Mesendoderm (in vitro differentiated cells): ENCODE measurements at regions not wholly inside any gene's neighbourhood (a gene's known extent, or its start where the extent isn't known, plus 50 kb on each side); places are given as distances from the start of the nearest gene placed in this dataset.

Experiments
- DNase-seq: peaks from one replicate; pipeline ENCODE4 v3.0.0; 2013
- H2AK5ac ChIP-seq: 2 replicates; pipeline ENCODE4 v1.6.1; 2013; ENCODE audit warnings: low read length, inconsistent platforms
- H2BK120ac ChIP-seq: 2 replicates; pipeline ENCODE4 v1.6.1; 2013; ENCODE audit warnings: low read depth, mild to moderate bottlenecking, low read length, moderate library complexity, mixed read lengths
- H2BK15ac ChIP-seq: replicated peaks from 2 replicates; pipeline ENCODE4 v1.6.1; 2013; ENCODE audit warnings: low read depth, mild to moderate bottlenecking, moderate library complexity
- H2BK5ac ChIP-seq: 2 replicates; pipeline ENCODE4 v1.6.1; 2013; ENCODE audit warnings: low read length, inconsistent platforms
- H3K18ac ChIP-seq: 2 replicates; pipeline ENCODE4 v1.6.1; 2013; ENCODE audit warnings: mild to moderate bottlenecking, low read length, mixed read lengths
- H3K23ac ChIP-seq: one replicate; pipeline ENCODE4 v1.6.1; 2013; ENCODE audit warnings: low read length
- H3K27ac ChIP-seq: 2 replicates; pipeline ENCODE4 v1.5.1; 2013; ENCODE audit warnings: low read depth, mild to moderate bottlenecking, inconsistent platforms, low read length, moderate library complexity
- H3K27me3 ChIP-seq: 2 replicates; pipeline ENCODE4 v1.6.1; 2013; ENCODE audit warnings: low read length, control low read depth, mild to moderate bottlenecking, inconsistent platforms; ENCODE audit not compliant: insufficient read depth, poor library complexity
- H3K36me3 ChIP-seq: 2 replicates; pipeline ENCODE4 v1.6.1; 2013; ENCODE audit warnings: low read length, inconsistent platforms; ENCODE audit not compliant: control insufficient read depth, insufficient read depth
- H3K4ac ChIP-seq: one replicate; pipeline ENCODE4 v1.6.1; 2013; ENCODE audit warnings: low read depth, mild to moderate bottlenecking, low read length, moderate library complexity
- H3K4me1 ChIP-seq: 2 replicates; pipeline ENCODE4 v1.6.1; 2013; ENCODE audit warnings: low read depth, low read length, inconsistent platforms; ENCODE audit not compliant: control insufficient read depth
- H3K4me2 ChIP-seq: 2 replicates; pipeline ENCODE4 v1.6.1; 2013; ENCODE audit warnings: low read length
- H3K4me3 ChIP-seq: 2 replicates; pipeline ENCODE4 v1.5.1; 2013; ENCODE audit warnings: mild to moderate bottlenecking, low read length
- H3K56ac ChIP-seq: one replicate; pipeline ENCODE4 v1.6.1; 2013; ENCODE audit warnings: low read length
- H3K79me1 ChIP-seq: 2 replicates; pipeline ENCODE4 v1.6.1; 2013; ENCODE audit warnings: low read length, inconsistent platforms
- H3K79me2 ChIP-seq: 2 replicates; pipeline ENCODE4 v1.6.1; 2013; ENCODE audit warnings: mild to moderate bottlenecking, low read length; ENCODE audit not compliant: control insufficient read depth, insufficient read depth
- H3K9ac ChIP-seq: 2 replicates; pipeline ENCODE4 v1.6.1; 2013; ENCODE audit warnings: low read length, inconsistent platforms
- H4K5ac ChIP-seq: one replicate; pipeline ENCODE4 v1.6.1; 2013; ENCODE audit warnings: low read length
- H4K8ac ChIP-seq: one replicate; pipeline ENCODE4 v1.6.1; 2013; ENCODE audit warnings: low read depth, mild to moderate bottlenecking, control low read depth, low read length, moderate library complexity
- WGBS: extraction: QIAGEN DNeasy Blood & Tissue Kit; methylation state at CpG from one replicate; pipeline ENCODE4 v1.1.7; 2013; ENCODE audit warnings: low lambda C conversion rate, missing lambda C conversion rate; ENCODE audit not compliant: insufficient coverage; ENCODE audit errors: extremely low coverage; 5-methylcytosine and 5-hydroxymethylcytosine counted together

- Histone ChIP-seq H3K4me2 (no peak overlapping the region), H2BK5ac (no peak overlapping the region), H3K18ac (no peak overlapping the region), H2AK5ac (no peak overlapping the region), H3K4me3 (no peak overlapping the region), H3K56ac (no peak overlapping the region), H3K23ac (no peak overlapping the region), H3K9ac (no peak overlapping the region), H3K4me1 (peaks cover 8% of the 10 kb centered on the region), H3K79me2 (no peaks in the 10 kb centered on the region), H4K5ac (no peak overlapping the region), H3K36me3 (no peaks in the 10 kb centered on the region), H3K79me1 (no peaks in the 10 kb centered on the region), H4K8ac (no peak overlapping the region), H3K4ac (no peak overlapping the region), H2BK15ac (no peak overlapping the region), H3K27ac (no peak overlapping the region), H3K27me3 (no peaks in the 10 kb centered on the region), H2BK120ac (no peak overlapping the region)
- WGBS: no CpG with 5 or more reads among the region's 4 CpGs
- DNase-seq: peak; percentile 28
Measured at GRCh38 chr11:37506531-37506930, 908.5 kb upstream of the RAG2 start.

DNA sequence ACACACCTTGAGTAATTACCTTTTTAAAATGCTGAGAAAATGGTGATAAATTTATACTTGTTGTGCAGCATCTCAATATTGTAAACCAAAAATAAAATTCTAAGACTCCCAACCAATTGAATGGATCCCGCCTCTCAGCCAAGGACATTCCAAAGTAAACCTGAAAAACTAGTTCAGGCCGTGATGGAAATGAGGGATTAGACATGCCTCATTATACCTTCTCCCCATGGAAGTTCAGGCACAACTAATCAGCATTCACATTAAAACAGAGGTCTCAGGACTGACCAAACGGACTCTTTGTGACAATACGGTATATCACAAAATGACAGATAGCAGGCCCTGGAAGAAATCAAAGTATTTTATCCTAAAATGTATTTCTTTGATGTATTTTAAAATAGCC lies 907.4 kb upstream of the RAG2 start:
- no peak overlapping the region for H4K8ac ChIP-seq
- no peak overlapping the region for H3K4me3 ChIP-seq
- H3K79me1 ChIP-seq: no peaks in the 10 kb centered on the region
- H3K27ac ChIP-seq: no peak overlapping the region
- H2BK15ac ChIP-seq: no peak overlapping the region
- H3K9ac ChIP-seq: no peak overlapping the region
- H3K4ac ChIP-seq: no peak overlapping the region
- no peak overlapping the region for H4K5ac ChIP-seq
- no peak overlapping the region for H3K56ac ChIP-seq
- H2BK5ac ChIP-seq: no peak overlapping the region
- WGBS: no CpG with 5 or more reads among the region's 4 CpGs
- no peak overlapping the region for H2AK5ac ChIP-seq
- H3K4me1 ChIP-seq: peaks cover 8% of the 10 kb centered on the region
- peak; percentile 73 for DNase-seq
- no peaks in the 10 kb centered on the region for H3K36me3 ChIP-seq
- no peak overlapping the region for H3K18ac ChIP-seq
- no peaks in the 10 kb centered on the region for H3K79me2 ChIP-seq
- no peak overlapping the region for H2BK120ac ChIP-seq
- H3K27me3 ChIP-seq: no peaks in the 10 kb centered on the region
- no peak overlapping the region for H3K23ac ChIP-seq
- H3K4me2 ChIP-seq: no peak overlapping the region

DNA sequence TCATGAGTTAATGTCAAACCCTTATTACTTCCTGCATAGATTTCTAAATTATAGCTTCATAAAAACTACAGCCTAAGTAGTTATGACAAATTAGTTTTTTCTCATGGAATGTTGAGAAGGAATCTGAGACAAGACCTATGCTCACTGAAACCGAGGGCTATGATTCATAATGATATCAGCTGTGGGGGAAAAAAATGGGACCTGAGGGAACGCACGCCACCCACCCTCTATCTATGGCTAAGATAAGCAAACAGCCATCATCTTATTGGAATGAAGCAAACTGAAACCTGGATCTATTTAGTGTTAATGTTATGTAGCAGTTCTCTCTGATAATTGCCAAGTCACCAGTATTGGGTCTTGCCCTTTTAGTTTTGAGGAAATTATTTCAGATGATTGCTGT lies 906.9 kb upstream of the RAG2 start:
- H3K4me3 ChIP-seq: no peak overlapping the region
- H3K23ac ChIP-seq: no peak overlapping the region
- no peak overlapping the region for H2BK120ac ChIP-seq
- H3K9ac ChIP-seq: no peak overlapping the region
- H2BK5ac ChIP-seq: no peak overlapping the region
- no CpG with 5 or more reads among the region's 3 CpGs for WGBS
- H3K4ac ChIP-seq: no peak overlapping the region
- no peak overlapping the region for H4K5ac ChIP-seq
- no peak overlapping the region for H3K18ac ChIP-seq
- no peaks in the 10 kb centered on the region for H3K27me3 ChIP-seq
- no peak overlapping the region for H3K27ac ChIP-seq
- H3K36me3 ChIP-seq: no peaks in the 10 kb centered on the region
- no peak overlapping the region for H2BK15ac ChIP-seq
- H3K79me2 ChIP-seq: no peaks in the 10 kb centered on the region
- peak; percentile 56 for DNase-seq
- no peaks in the 10 kb centered on the region for H3K79me1 ChIP-seq
- H3K56ac ChIP-seq: no peak overlapping the region
- no peak overlapping the region for H2AK5ac ChIP-seq
- no peak overlapping the region for H3K4me2 ChIP-seq
- H4K8ac ChIP-seq: no peak overlapping the region
- peaks cover 8% of the 10 kb centered on the region for H3K4me1 ChIP-seq

GRCh38 chr11:37504060-37504611 lies 906.1 kb upstream of the RAG2 start:
- H3K36me3 ChIP-seq: no peaks in the 10 kb centered on the region
- H3K79me1 ChIP-seq: no peaks in the 10 kb centered on the region
- no peak overlapping the region for H3K23ac ChIP-seq
- no peak overlapping the region for H3K4ac ChIP-seq
- H3K27me3 ChIP-seq: no peaks in the 10 kb centered on the region
- H2AK5ac ChIP-seq: no peak overlapping the region
- peak; percentile 67 for DNase-seq
- H3K4me3 ChIP-seq: no peak overlapping the region
- H3K9ac ChIP-seq: no peak overlapping the region
- H3K27ac ChIP-seq: peak overlapping the region; percentile 4
- H3K79me2 ChIP-seq: no peaks in the 10 kb centered on the region
- no peak overlapping the region for H3K4me2 ChIP-seq
- WGBS: no CpG with 5 or more reads among the region's 3 CpGs
- no peak overlapping the region for H2BK15ac ChIP-seq
- H4K5ac ChIP-seq: no peak overlapping the region
- H3K56ac ChIP-seq: no peak overlapping the region
- peak overlapping the region; percentile 61 for H2BK120ac ChIP-seq
- H2BK5ac ChIP-seq: peak overlapping the region; percentile 15
- H4K8ac ChIP-seq: no peak overlapping the region
- H3K18ac ChIP-seq: peak overlapping the region; percentile 80
- peaks cover 8% of the 10 kb centered on the region for H3K4me1 ChIP-seq

DNA sequence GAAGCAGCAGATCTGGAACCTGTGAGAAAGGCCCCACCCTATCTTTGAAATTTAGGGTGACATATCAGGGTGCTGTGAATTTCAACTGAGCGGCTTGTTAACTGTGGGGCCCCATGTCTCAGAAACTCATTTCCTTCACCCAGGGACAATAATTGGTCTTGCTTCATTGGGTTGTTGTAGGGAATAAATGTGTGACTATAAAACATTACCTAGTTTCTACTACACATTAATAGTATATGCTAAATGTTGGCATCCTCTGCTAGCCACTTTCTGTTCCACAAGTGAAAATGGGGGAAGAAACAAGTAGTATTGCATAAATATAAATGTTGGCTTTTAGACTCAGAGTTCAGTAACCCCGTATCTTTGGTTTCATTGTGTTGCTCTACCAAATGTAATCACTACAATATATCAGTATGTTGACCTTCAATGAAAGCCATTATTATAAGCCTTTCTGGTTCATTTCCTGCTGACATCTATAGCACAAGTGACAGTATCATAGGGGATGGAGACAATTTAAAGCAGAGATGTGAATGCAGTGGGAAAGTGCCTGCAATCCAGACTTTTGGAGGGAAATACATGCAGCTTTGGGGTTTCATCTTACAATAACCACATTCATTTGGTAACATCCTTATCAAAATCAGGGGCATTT lies 905.5 kb upstream of the RAG2 start:
- H2BK120ac ChIP-seq: peak overlapping the region; percentile 61
- H3K4ac ChIP-seq: no peak overlapping the region
- H3K27me3 ChIP-seq: no peaks in the 10 kb centered on the region
- H3K4me1 ChIP-seq: peaks cover 8% of the 10 kb centered on the region
- H2BK15ac ChIP-seq: peak overlapping the region; percentile 57
- no peak overlapping the region for H3K56ac ChIP-seq
- no peak overlapping the region for H4K8ac ChIP-seq
- H3K9ac ChIP-seq: no peak overlapping the region
- H3K23ac ChIP-seq: no peak overlapping the region
- no peaks in the 10 kb centered on the region for H3K79me1 ChIP-seq
- H3K79me2 ChIP-seq: no peaks in the 10 kb centered on the region
- peak overlapping the region; percentile 4 for H3K27ac ChIP-seq
- H3K4me2 ChIP-seq: no peak overlapping the region
- peak; percentile 1 for DNase-seq
- H3K4me3 ChIP-seq: no peak overlapping the region
- no CpG with 5 or more reads among the region's 2 CpGs for WGBS
- H4K5ac ChIP-seq: no peak overlapping the region
- peak overlapping the region; percentile 16 for H3K18ac ChIP-seq
- H2BK5ac ChIP-seq: no peak overlapping the region
- H2AK5ac ChIP-seq: no peak overlapping the region
- no peaks in the 10 kb centered on the region for H3K36me3 ChIP-seq

DNA sequence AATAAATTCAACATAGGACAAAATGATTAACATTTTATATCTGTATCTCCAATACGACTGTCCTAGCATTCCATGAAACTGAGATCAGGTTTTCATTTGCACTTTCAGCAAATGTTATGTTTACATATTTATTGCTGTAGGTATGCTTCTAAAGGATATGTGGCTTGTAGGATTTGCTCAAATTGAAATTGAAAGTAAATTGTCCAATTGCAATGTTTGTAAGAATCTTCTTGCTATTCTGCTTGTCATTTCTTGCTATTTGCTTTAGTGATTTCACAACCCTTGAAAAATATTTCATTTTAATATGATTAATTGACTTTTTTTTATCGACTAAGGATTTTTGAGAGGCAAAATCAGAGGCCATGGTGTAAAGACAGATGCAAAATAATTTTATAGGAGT lies 904.2 kb upstream of the RAG2 start:
- WGBS: no CpG with 5 or more reads among the region's 2 CpGs
- H3K27me3 ChIP-seq: no peaks in the 10 kb centered on the region
- H3K4me2 ChIP-seq: no peak overlapping the region

More for the DNA sequence above, 904.2 kb upstream of the RAG2 start:
- Histone ChIP-seq H3K56ac (no peak overlapping the region), H3K18ac (no peak overlapping the region), H3K79me2 (no peaks in the 10 kb centered on the region), H3K4me3 (no peak overlapping the region), H3K4ac (no peak overlapping the region), H2BK5ac (no peak overlapping the region), H3K36me3 (no peaks in the 10 kb centered on the region), H2BK15ac (no peak overlapping the region), H3K4me1 (peaks cover 8% of the 10 kb centered on the region), H2AK5ac (no peak overlapping the region), H3K23ac (no peak overlapping the region), H3K79me1 (no peaks in the 10 kb centered on the region), H4K5ac (no peak overlapping the region), H3K9ac (no peak overlapping the region), H4K8ac (no peak overlapping the region), H2BK120ac (no peak overlapping the region), H3K27ac (no peak overlapping the region)
- no peak for DNase-seq
